K562 (cell line): ENCODE measurements at regions not wholly inside any gene's neighbourhood (a gene's known extent, or its start where the extent isn't known, plus 50 kb on each side); places are given as distances from the start of the nearest gene placed in this dataset.

Experiments
- ATAC-seq: fragments of 200-7000 bp; cut with Tn5 transposase; 3 replicates; pipeline ENCODE4 v1.9.1; 2020; ENCODE audit warnings: moderate library complexity
- BruUV-seq: library from RNA; stranded (reverse); fragments of 400-500 nt; replicated peaks from 2 replicates; lab custom pipeline; 2021; lab: Mats Ljungman, UMichigan
- CTCF ChIA-PET: fragments of 300-600 bp; formaldehyde crosslinking; extraction: SDS; loops from one replicate; lab custom pipeline; 2021; ENCODE audit warnings: low intra/inter-chr PET ratio; lab: Yijun Ruan, JAX
- POLR2A ChIA-PET: fragments of 300-600, 350-650 bp; sonication (Branson Sonifier 250); formaldehyde crosslinking; extraction: SDS; loops from one replicate; lab custom pipeline; 2021; ENCODE audit warnings: antibody characterized with exemption, inconsistent platforms; lab: Yijun Ruan, JAX
- DNase-seq, 4 experiments: peaks; one replicate each; pipeline versions ENCODE4 v3.0.0 to v3.0.0-alpha.2; 2011 to 2018; ENCODE audit warnings: low spot score in 3 of 4, mixed read lengths in 3 of 4; ENCODE audit errors: extremely low read depth in 1 of 4
- FAIRE-seq: peaks from 2 replicates; lab custom pipeline; 2011; peaks lifted over from hg19 to GRCh38; lab: Jason Lieb, UNC
- H2AFZ ChIP-seq: 2 replicates; pipeline ENCODE4 v1.6.0; 2011; ENCODE audit warnings: low read depth, low read length, control low read depth, inconsistent platforms
- H3K27ac ChIP-seq: fragments of 200-600 bp; 3 replicates; pipeline ENCODE4 v1.8.0; 2011; ENCODE audit warnings: low read depth, mild to moderate bottlenecking, control low read depth, inconsistent platforms, low read length, moderate library complexity, mixed read lengths; ENCODE audit errors: extremely low read depth
- H3K27me3 ChIP-seq, 2 experiments: fragments of 300-600 bp in 1 of 2; 2 replicates in 1 of 2; 3 replicates in 1 of 2; pipeline versions ENCODE4 v1.6.0 to v1.8.0; 2011; ENCODE audit warnings: inconsistent platforms in 2 of 2, low read length in 2 of 2, mild to moderate bottlenecking in 1 of 2, mixed read lengths in 1 of 2, moderate library complexity in 1 of 2; ENCODE audit not compliant: control insufficient read depth in 2 of 2, insufficient read depth in 2 of 2
- H3K36me3 ChIP-seq: fragments of 300-600 bp; 3 replicates; pipeline ENCODE4 v1.8.0; 2011; ENCODE audit warnings: mild to moderate bottlenecking, low read length, inconsistent platforms; ENCODE audit not compliant: control insufficient read depth, insufficient read depth
- H3K4me1 ChIP-seq, 2 experiments: fragments of 200-600 bp in 1 of 2; replicated peaks in 1 of 2; 2 replicates in 1 of 2; 3 replicates in 1 of 2; pipeline versions ENCODE4 v1.5.1 to v1.8.0; 2011; ENCODE audit warnings: inconsistent platforms in 2 of 2, low read length in 2 of 2, mild to moderate bottlenecking in 1 of 2, mixed read lengths in 1 of 2, moderate library complexity in 1 of 2; ENCODE audit not compliant: control insufficient read depth in 2 of 2, insufficient read depth in 2 of 2
- H3K4me2 ChIP-seq: 2 replicates; pipeline ENCODE4 v1.6.1; 2011; ENCODE audit warnings: low read length, control low read depth, inconsistent platforms, mixed read lengths; ENCODE audit not compliant: insufficient read depth
- H3K4me3 ChIP-seq: fragments of 200-600 bp; sonication (generic), shearing (Covaris generic); 2 replicates; pipeline ENCODE4 v1.5.1; 2016; ENCODE audit warnings: control low read depth, inconsistent platforms
- H3K79me2 ChIP-seq: fragments of 200-600 bp; 3 replicates; pipeline ENCODE4 v1.8.0; 2011; ENCODE audit warnings: low read length, inconsistent platforms; ENCODE audit not compliant: control insufficient read depth, insufficient read depth
- H3K9ac ChIP-seq, 2 experiments: 2 replicates each; pipeline versions ENCODE4 v1.6.0 to v1.6.1; 2011; ENCODE audit warnings: low read depth in 2 of 2, low read length in 2 of 2, control low read depth in 1 of 2, inconsistent platforms in 1 of 2, mild to moderate bottlenecking in 1 of 2, mixed read lengths in 1 of 2; ENCODE audit not compliant: insufficient read depth in 1 of 2
- H3K9me1 ChIP-seq: one replicate; pipeline ENCODE4 v1.6.0; 2011; ENCODE audit warnings: inconsistent platforms, mild to moderate bottlenecking, low read length, moderate library complexity; ENCODE audit not compliant: control insufficient read depth, insufficient read depth
- H3K9me3 ChIP-seq: replicated peaks from 2 replicates; pipeline ENCODE4 v1.5.1; 2011; ENCODE audit warnings: low read depth, low read length, inconsistent platforms; ENCODE audit not compliant: control insufficient read depth, insufficient read depth
- H4K20me1 ChIP-seq: replicated peaks from 2 replicates; pipeline ENCODE4 v1.6.1; 2011; ENCODE audit warnings: low read length, inconsistent platforms, mixed read lengths; ENCODE audit not compliant: control insufficient read depth, insufficient read depth
- CBX5 ChIP-seq: IDR thresholded peaks from 2 replicates; pipeline ENCODE4 v1.6.1; 2014; ENCODE audit warnings: low read depth, borderline replicate concordance
- E2F1 ChIP-seq: sonication (generic); formaldehyde crosslinking; IDR thresholded peaks from 2 replicates; pipeline ENCODE4 v1.8.1; 2023; ENCODE audit warnings: mild to moderate bottlenecking, missing genetic modification reagents, moderate library complexity
- ELF2 ChIP-seq: fragments of 250-450 bp; sonication (Bioruptor Pico); IDR thresholded peaks from 2 replicates; pipeline ENCODE4 v1.5.0; 2021; ENCODE audit warnings: mild to moderate bottlenecking
- HLTF ChIP-seq: fragments of 450-650 bp; IDR thresholded peaks from 2 replicates; pipeline ENCODE4 v1.6.1; 2016
- HNRNPH1 ChIP-seq: fragments of 200-400 bp; formaldehyde crosslinking; optimal IDR thresholded peaks from 2 replicates; pipeline ENCODE3; 2017; ENCODE audit warnings: low read depth, mild to moderate bottlenecking, low read length, moderate library complexity
- MXI1 ChIP-seq: IDR thresholded peaks from 2 replicates; pipeline ENCODE4 v1.6.1; 2011; ENCODE audit warnings: low read depth, mild to moderate bottlenecking, improper control_type of control experiment, low read length
- SP1 ChIP-seq: sonication (generic); formaldehyde crosslinking; IDR thresholded peaks from 2 replicates; pipeline ENCODE4 v1.8.1; 2022; ENCODE audit warnings: mild to moderate bottlenecking, missing genetic modification reagents
- SRSF7 ChIP-seq: fragments of 200-400 bp; formaldehyde crosslinking; optimal IDR thresholded peaks from 2 replicates; pipeline ENCODE3; 2017; ENCODE audit warnings: mild to moderate bottlenecking, low read depth, low read length
- TBP ChIP-seq: optimal IDR thresholded peaks from 2 replicates; pipeline ENCODE3; 2011; ENCODE audit warnings: low read depth, low read length, improper control_type of control experiment
- ZNF707 ChIP-seq: fragments of 250-450 bp; sonication (Bioruptor Pico); conservative IDR thresholded peaks from 2 replicates; pipeline ENCODE4 v1.8.0; 2022; ENCODE audit warnings: inconsistent platforms, mild to moderate bottlenecking, moderate library complexity
- ZZZ3 ChIP-seq: fragments of 450-650 bp; IDR thresholded peaks from 2 replicates; pipeline ENCODE4 v1.6.1; 2016; ENCODE audit warnings: antibody characterized with exemption, mild to moderate bottlenecking, moderate library complexity
- WGBS: fragments of 100-300 bp; shearing (Covaris generic); methylation state at CpG from one replicate; pipeline ENCODE4 v1.1.6; 2016; ENCODE audit warnings: low coverage, mixed read lengths; ENCODE audit not compliant: insufficient coverage; ENCODE audit errors: missing lambda C conversion rate; 5-methylcytosine and 5-hydroxymethylcytosine counted together
- in situ Hi-C: fragments of 300-500 bp; cut with MboI; formaldehyde crosslinking; loops from 4 replicates; pipeline ENCODE4 v1.15.0; 2018; ENCODE audit warnings: inconsistent platforms, mixed read lengths
- intact Hi-C: fragments of 100-400 bp; cut with micrococcal nuclease; formaldehyde crosslinking; loops from 2 replicates; pipeline ENCODE4 v1.14.2; 2022

GRCh38 chr13:105193026-105193425 is 1342.4 kb downstream of the EFNB2 start:
- no peak overlapping the region for H2AFZ ChIP-seq
- in situ Hi-C loops: no loop called here
- no peaks in the 10 kb centered on the region for H3K36me3 ChIP-seq
- H3K27ac ChIP-seq: no peak overlapping the region
- no peaks in the 10 kb centered on the region for H3K27me3 ChIP-seq
- 2% methylated on average over 5 of the region's 5 CpGs for WGBS
- POLR2A ChIA-PET: no interaction called here
- H3K9ac ChIP-seq: no peak overlapping the region
- no peak overlapping the region for H3K4me3 ChIP-seq
- H3K9me3 ChIP-seq: no peaks in the 10 kb centered on the region
- H3K4me2 ChIP-seq: no peak overlapping the region
- TF ChIP-seq SRSF7 (no peak), CBX5 (no peak), TBP (no peak), E2F1 (CRISPR knock-in tag) (no peak), HNRNPH1 (no peak), SP1 (CRISPR knock-in tag) (no peak), HLTF (no peak), ZZZ3 (no peak), MXI1 (no peak), ZNF707 (CRISPR knock-in tag) (no peak), ELF2 (no peak)
- CTCF ChIA-PET: no interaction called here
- DNase-seq: no peak
- H3K4me1 ChIP-seq: no peaks in the 10 kb centered on the region
- H3K9me1 ChIP-seq: no peaks in the 10 kb centered on the region
- H3K79me2 ChIP-seq: no peaks in the 10 kb centered on the region
- H4K20me1 ChIP-seq: no peaks in the 10 kb centered on the region
- no peak for ATAC-seq
- no TSS peak for BruUV-seq
- FAIRE-seq: no peak
- intact Hi-C loops: no loop called here
